GM13976 (cell line): ENCODE measurements at regions not wholly inside any gene's neighbourhood (a gene's known extent, or its start where the extent isn't known, plus 50 kb on each side); places are given as distances from the start of the nearest gene placed in this dataset.

ENCODE experiments used
- DNase-seq: peaks from one replicate; pipeline ENCODE4 v3.0.0; 2012; ENCODE audit warnings: low spot score
- CTCF ChIP-seq: IDR thresholded peaks from 2 replicates; pipeline ENCODE4 v1.5.1; 2012; ENCODE audit warnings: borderline replicate concordance, mild to moderate bottlenecking; ENCODE audit not compliant: insufficient read depth; ENCODE audit errors: extremely low read depth, missing control alignments, control extremely low read depth
- in situ Hi-C: fragments of 300-500 bp; cut with MboI; formaldehyde crosslinking; loops from one replicate; pipeline ENCODE4 v1.12.0; 2022; ENCODE audit warnings: low sequenced_read_pairs, mixed read lengths, inconsistent platforms; ENCODE audit not compliant: unreplicated experiment

GRCh38 chr6:23016696-23017095, 447.3 kb downstream of the HDGFL1 start:
- DNase-seq: no peak
- no peak for TF ChIP-seq CTCF
- in situ Hi-C loops: no loop called here

- TF ChIP-seq CTCF: no peak
- in situ Hi-C loops: no loop called here
- DNase-seq: no peak
Observed at GRCh38 chr6:23021487-23021886, 452.1 kb downstream of the HDGFL1 start.

GRCh38 chr6:23027281-23027680, 457.9 kb downstream of the HDGFL1 start:
- no peak for DNase-seq
- TF ChIP-seq CTCF: no peak
- in situ Hi-C loops: no loop called here

GRCh38 chr6:23031986-23032385, 462.6 kb downstream of the HDGFL1 start:
- in situ Hi-C loops: no loop called here
- DNase-seq: no peak
- TF ChIP-seq CTCF: no peak

GRCh38 chr6:23034926-23035325, 465.6 kb downstream of the HDGFL1 start:
- in situ Hi-C loops: no loop called here
- no peak for DNase-seq
- TF ChIP-seq CTCF: no peak

- DNase-seq: no peak
- TF ChIP-seq CTCF: no peak
- in situ Hi-C loops: no loop called here
Observed at GRCh38 chr6:23036406-23036983, 467.1 kb downstream of the HDGFL1 start.

- TF ChIP-seq CTCF: no peak
- DNase-seq: no peak
- in situ Hi-C loops: no loop called here
Observed at GRCh38 chr6:23040899-23041298, 471.5 kb downstream of the HDGFL1 start.
